ENCODE measurements at regions not wholly inside any gene's neighbourhood (a gene's known extent, or its start where the extent isn't known, plus 50 kb on each side); places are given as distances from the start of the nearest gene placed in this dataset.

GRCh38 chr11:81989093-81989492 lies 744.6 kb downstream of the FAM181B start (continued):
- TF ChIP-seq CHD7 (IDR thresholded peaks at IDR 0.05; ENCODE audit: insufficient replicate concordance, low read length): no peak
- no peak for TF ChIP-seq POLR2A (IDR thresholded peaks at IDR 0.05; ENCODE audit: control extremely low read depth in 1 of 2, low read depth in 2 of 2, low read length in 2 of 2)
- TF ChIP-seq SIN3A (conservative IDR thresholded peaks at IDR 0.05 in 1 of 2, IDR thresholded peaks at IDR 0.05 in 1 of 2; ENCODE audit: low read depth in 1 of 2, low read length in 2 of 2): no peak
- TF ChIP-seq RXRA (IDR thresholded peaks at IDR 0.05; ENCODE audit: insufficient read depth, low read depth, low read length): no peak
- no peak for TF ChIP-seq ATF2 (IDR thresholded peaks at IDR 0.05; ENCODE audit: low read length)
- no peak for TF ChIP-seq E2F6 (IDR thresholded peaks at IDR 0.05)
- TF ChIP-seq, protein P1, sequence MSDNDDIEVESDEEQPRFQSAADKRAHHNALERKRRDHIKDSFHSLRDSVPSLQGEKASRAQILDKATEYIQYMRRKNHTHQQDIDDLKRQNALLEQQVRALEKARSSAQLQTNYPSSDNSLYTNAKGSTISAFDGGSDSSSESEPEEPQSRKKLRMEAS (IDR thresholded peaks at IDR 0.05): no peak
- no peak for TF ChIP-seq FOSL1 (IDR thresholded peaks at IDR 0.05; ENCODE audit: insufficient read depth, low read depth, low read length)

Data from H1 (cell line).